Islet of Langerhans (tissue), 1 donor: ENCODE measurements at regions not wholly inside any gene's neighbourhood (a gene's known extent, or its start where the extent isn't known, plus 50 kb on each side); places are given as distances from the start of the nearest gene placed in this dataset.
"Not testable (repeated sequence)": the region's sequence is repeated elsewhere in the genome, so short reads cannot be mapped to it uniquely, and the experiment has no call there.

Experiments used
- FAIRE-seq: peaks from one replicate; lab custom pipeline; 2011; peaks lifted over from hg19 to GRCh38; lab: Jason Lieb, UNC

DNA sequence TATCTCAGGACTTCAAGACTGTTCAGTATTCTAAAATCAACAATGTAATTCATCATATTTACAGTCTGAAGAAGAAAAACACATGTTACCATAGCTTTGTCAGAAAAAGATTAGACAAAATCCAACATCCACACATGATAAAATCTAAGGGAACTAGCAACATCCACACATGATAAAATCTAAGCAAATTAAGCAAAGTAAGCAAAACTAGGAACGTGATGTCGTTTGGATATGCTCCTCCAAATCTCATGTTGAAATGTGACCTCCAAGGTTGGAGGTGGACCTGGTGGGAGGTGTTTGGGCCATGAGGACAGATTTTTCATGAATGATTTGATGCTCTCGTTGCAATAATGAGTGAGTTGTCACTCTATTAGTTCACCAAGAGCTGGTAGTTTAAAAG is 717.3 kb upstream of the HS6ST1 start:
- FAIRE-seq, result no peak

DNA sequence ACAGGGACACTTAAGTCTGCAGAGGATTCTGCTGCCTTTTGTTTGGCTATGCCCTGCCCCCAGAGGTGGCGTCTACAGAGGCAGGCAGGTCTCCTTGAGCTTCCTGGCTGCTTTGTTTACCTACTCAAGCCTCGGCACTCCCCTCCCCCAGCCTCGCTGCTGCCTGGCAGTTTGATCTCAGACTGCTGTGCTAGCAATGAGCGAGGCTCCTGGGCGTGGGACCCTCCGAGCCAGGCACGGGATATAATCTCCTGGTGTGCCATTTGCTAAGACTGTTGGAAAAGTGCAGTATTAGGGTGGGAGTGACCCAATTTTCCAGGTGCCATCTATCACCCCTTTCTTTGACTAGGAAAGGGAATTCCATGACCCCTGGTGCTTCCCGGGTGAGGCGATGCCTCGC is 725.0 kb upstream of the HS6ST1 start:
- FAIRE-seq, result not testable (repeated sequence)

DNA sequence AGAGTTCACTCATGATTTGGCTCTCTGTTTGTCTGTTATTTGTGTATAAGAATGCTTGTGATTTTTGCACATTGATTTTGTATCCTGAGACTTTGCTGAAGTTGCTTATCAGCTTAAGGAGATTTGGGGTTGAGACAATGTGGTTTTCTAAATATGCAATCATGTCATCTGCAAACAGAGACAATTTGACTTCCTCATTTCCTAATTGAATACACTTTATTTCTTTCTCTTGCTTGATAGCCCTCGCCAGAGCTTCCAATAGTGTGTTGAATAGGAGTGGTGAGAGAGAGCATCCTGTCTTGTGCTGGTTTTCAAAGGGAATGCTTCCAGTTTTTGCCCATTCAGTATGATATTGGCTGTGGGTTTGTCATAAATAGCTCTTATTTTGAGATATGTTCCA is 727.8 kb upstream of the HS6ST1 start:
- FAIRE-seq, result not testable (repeated sequence)

DNA sequence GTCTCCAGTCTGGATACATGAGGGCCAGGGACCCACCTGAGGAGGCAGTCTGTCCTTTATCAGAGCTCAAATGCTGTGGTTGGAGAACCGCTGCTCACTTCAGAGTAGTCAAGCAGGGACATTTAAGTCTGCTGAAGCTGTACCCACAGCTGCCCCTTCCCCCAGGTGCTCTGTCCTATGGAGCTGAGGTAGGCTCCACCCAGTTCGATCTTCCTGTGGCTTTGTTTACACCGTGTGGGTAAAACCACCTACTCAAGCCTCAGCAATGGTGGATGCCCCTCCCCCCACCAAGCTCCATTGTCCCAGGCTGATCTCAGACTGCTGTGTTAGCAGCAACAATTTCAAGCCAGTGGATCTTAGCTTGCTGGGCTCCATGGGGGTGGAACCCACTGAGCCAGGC is 731.4 kb upstream of the HS6ST1 start:
- no peak for FAIRE-seq

DNA sequence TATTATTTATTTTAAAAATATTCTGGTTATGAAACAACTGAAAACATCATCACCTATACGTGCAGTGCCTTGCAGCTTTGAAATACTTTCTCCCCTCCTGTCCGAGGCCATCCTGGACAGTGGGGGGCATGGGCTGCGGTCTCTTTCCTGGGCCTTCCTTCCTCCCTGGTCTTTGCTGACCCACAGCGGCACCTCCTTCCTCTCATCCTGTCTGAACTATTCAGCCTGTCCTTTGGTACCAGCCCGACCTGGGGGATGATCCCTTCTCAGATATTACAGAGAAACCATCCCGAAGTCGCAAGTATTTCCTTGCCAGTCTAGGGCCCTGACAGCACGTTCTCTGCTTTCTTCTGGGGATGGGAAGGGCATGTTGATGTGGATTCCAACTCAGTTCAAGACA is 736.6 kb upstream of the HS6ST1 start:
- no peak for FAIRE-seq

DNA sequence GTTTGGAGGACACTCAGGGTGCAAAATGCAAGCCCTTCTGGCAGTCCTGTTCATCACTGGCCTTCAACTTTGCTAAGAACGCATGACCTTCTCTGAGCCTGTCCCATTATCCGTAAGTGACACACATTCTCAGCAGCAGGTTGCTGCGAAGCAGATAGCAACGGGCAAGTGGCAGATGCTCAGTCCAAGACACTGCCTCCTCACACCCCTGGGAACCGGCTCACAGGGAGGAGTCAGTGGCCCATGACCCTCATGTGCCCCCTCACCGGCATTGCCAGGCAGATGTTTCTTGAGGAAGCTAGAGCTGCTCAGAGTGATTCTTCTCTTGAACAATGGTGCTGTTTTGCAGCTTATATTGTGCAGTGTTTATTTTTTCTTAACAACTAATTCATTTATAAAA is 737.2 kb upstream of the HS6ST1 start:
- no peak for FAIRE-seq

DNA sequence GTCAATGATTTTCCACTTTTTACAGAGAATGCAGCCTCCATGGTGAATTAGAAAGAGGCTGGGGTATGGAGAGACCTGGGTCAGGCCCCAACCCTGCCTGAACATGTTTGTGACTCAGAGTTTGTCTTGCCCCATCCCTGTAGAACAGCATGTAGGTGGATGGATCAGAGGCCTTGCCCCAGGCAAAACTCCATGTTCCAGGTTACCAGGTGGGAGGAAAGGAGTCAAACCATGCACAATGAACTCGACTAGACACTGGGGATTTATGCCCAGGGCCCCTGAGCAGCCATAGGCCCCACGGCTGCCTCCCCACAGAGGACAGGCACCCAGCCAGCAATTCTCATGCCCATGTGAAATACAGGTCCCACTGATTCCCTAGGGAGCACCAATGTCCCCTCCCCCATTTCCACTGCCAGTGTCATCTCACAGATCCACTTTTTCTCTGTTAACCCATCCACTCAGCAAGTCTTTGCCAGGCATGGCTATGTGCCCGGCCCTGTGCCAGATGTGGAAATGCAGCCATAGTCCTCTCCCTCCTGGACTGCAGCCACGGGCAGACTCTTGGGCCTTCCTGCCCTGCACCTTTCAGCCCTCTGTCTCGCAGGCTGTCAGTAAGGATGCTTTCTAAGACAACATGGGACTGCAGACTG is 737.8 kb upstream of the HS6ST1 start:
- FAIRE-seq, result no peak

DNA sequence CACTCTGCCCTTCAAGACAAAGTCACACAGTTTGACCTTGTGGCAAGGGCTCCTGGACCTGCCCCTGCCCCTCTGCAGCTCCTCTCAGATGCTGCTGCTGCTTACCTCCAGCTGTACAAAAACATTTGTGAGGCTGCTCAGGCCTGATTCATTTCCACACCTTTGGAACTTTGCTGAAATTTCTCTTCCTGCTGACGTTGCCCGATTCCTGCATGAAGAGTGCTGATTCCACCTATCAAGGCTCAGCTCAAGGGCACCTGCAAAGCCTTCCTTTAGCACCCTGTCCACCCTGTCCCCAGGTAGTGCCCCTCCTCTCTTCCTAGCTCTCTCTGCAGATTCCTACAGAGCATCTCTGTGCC is 738.3 kb upstream of the HS6ST1 start:
- FAIRE-seq, result no peak

DNA sequence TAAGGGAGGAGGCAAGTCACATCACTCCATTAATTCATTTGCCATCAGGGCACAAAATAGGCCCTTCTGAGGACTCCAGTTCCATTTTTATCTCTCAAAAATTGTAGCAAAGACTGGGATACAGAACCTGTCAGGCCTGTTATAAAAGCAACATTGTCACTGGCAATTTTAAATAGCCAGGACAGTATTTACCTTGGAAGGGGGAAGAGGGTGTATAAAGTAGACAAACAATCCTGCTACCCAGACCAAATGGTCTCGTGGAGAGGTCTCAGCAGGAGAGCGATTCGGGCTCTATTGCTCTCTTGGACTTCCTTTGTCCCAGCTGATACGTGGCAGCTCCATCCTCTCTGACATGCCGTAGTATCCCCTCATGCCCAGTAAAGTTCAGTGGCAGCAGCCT is 740.3 kb upstream of the HS6ST1 start:
- FAIRE-seq, result no peak

DNA sequence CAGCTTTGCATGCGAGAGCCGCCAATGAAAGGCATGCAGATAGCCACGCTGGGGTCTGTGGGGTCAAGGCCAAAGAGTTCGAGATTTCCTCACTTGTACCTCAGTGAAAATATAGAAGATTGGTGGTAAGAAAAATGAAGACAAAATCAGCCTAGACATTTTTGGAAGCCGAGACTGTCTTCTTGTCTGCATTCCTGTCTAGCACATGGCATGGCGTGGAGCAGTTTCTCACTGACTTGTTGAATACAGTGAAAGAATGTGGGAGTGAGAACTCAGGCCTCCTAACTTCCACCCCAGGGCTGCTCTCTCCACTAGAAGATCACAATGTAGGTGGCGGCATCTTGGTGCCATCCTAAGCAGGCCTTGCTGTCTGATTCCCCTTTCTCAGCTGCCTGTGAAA is 740.8 kb upstream of the HS6ST1 start:
- FAIRE-seq, result no peak

DNA sequence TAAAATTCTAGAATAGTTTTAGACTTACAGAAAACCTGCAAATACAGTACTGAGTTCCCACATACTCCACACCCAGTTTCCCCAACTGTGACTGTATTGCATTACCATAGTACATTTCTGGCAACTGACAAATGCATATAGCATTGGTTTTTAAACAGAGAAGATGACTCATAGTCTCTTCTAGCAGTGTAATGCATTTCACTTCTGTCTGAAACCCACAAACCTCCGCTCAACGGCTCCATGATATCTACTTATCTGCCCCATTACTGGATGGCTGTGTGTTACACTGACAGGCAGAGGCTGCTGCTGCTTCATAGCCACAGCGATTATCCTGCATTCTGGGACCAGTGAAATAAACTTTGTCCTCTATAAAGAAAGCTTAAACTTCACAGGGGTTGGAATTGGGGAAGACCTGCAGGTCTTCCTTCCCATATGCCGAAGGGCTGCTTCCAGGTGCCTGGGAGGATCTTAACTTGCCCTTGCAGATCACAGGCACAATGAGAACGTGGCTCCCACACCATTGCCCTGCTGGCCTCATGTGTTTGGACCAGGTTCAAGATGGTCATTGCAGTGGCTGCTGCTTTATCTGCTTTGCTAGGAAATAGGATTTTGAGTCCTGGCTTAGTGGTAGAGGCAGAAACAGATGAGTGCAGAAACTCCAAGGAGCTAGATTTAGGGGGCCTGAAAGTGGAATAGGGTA is 742.6 kb upstream of the HS6ST1 start:
- FAIRE-seq, result no peak

DNA sequence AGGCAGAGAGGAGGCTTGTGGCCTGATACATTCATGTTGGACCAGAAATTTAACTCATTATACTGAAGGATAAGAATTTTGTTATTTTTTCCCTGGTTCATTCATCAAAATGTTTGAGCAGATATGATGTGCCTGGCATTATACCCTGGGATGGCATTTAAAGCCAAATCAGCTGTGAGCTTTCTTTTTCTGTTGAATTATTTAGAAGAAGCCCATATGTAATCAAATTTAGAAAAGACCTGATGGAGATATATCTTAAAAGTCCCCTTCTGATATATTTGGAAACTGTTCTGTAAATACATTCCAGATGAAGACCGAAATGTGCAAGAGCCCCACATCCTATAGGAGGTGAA is 743.1 kb upstream of the HS6ST1 start:
- no peak for FAIRE-seq

DNA sequence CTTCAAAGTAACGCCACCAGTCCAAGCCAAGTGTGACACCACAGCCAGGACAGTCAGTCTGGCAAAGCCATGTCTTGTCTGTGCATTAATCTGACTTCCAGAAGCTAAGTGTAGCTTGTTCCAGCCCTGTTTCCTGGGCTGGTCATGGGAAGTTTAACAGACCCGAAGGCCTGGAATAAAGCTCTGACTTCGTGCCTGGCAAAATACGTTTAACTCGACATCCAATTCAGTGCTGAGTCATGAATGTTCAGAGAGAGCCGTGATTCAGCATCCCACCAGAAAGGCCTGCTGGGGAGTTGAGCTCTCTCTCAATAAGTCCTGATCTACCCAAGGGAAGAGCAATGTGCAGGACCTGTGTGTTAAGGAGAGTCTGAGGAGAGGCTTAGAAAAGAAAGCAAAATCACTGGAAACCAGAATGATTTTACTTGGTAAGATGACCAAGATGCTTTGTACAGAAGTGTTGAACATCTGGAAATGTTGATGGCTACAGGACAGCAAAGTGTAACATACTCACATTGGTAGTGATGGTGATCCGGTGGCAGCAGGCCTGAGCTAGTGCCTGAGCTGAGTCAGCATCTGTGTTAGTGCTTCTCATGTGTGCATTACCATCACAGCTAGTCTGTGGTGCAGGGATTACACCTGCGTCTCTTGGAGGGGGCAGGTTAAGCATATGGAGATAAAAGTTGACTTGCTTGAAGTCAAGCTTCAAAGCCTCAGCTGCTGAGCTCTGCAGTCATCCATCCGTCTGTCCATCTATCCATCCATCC is 743.7 kb upstream of the HS6ST1 start:
- no peak for FAIRE-seq

DNA sequence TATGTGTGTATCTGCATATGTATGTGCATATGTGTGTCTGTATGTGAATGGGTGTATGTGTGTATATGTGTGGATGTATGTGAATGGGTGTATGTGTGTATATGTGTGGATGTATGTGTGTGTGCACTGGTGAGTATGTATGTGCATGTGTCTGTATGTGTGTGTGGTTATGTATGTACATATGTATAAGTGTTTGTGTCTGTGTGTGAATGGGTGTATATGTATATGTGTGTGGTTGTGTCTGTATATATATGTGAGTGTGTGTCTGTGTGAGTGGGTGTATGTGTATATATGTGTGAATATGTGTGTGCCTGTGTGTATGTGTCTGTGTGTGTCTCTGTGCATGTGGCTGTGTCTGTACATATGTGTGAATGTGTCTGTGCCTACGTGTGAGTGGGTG is 748.4 kb upstream of the HS6ST1 start:
- FAIRE-seq, result no peak

DNA sequence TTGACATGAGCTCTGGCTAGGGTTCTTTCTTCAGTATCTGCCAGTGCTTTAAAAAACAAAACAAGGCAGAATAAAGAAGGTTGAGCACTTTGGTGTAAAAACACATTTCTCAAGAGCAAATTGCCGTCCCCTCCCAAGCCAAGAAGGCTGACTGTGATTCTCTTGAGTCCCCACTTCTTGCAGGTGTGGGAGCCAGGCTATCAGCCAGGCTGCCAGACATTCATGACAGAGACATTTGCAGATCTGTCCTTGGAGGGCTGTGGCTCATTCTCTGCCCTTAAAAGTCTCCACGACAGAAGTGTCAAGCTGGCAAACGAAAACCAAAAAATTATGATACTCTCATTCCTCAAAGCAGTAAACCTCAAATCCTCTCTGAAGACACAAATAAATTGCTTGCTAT is 749.3 kb upstream of the HS6ST1 start:
- FAIRE-seq, result no peak

DNA sequence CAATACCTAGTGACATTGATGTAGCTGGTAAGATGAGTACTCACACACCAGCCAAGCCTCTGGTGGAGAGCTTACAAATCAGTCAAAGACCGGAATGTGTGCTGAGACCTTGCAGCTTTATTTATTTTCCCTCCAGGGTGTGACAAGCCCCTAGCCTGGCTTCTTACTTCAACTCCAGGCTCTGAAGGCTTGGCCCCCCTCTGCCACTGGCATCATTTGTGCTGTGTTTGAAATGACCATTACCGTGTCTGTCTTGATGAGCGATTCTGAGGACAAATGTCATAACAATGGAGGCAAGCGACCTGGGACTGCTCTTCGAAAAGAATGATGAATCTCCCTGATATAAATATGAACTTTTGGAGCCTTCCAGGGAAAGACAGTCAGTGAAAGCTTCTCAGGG is 749.9 kb upstream of the HS6ST1 start:
- FAIRE-seq, result no peak

DNA sequence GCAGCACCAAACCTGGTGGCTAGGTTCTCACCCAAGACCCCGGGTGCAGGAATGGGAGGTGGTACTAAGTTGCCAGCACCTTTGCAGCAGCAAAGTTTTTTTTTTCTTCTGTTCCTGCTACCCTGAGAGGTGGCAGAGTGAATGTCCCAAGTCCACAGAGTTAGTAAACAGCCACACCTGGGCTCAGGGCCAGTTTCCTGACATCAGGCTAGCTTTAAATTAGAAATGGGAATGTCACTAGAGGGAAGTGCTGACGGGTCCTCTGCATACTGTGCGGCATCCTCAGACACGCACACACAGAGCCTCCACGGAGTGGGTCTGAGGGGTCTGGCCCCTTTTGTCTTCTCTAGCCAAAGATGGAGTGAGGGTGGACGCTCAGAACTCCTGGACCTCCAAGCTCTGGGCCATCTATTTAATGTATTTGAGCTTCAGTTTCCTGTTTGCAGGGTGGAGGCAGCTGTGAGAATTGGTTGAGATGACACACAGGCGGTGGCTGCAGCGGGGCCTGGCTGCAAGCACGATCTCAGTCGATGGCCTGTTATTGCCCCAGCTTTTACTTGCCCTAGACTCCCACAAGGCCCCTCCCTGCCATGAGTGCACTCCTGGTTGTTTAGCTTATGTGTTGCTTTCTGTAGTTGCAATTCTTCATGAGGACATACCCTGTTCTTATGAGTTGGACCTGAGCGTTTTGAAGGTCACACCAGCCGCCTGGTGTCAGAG is 751.4 kb upstream of the HS6ST1 start:
- no peak for FAIRE-seq

DNA sequence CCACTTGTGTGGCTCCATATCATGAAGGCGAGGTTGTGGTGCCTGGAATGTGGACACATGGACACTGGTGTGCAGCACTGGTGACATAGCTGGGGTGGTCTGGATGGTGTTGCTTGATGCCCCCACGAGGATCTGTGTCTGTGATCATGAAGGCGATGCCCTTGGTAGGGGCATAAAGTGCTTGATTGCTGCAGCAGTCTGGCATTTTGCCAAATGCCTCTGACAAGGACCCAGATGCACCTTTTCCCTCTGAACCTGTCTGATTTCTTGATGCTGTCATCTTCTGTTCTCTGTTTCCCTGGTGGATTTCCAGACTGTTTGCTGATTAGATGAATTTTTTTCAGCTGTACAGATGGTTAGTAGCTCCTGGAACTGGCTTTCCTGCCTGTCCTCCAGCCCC is 752.0 kb upstream of the HS6ST1 start:
- FAIRE-seq, result no peak

DNA sequence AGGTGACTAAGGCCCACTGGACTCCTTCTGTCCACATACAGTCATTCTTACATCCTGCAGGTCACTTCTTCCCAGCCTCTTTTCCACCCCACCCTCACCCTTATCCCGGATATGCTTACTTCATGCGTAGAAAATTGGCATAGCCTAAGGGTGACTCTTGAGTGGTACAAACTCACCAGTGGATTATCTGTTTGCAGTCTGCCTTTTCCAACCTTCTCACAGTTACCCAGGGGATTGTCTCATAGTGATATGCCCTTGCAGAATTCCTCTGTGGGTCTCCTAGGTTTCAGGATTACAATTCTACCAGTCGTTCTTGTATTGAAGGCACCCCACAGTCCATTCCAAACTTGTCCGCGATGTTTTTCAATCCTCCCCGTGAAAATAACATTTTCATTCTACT is 752.9 kb upstream of the HS6ST1 start:
- FAIRE-seq, result no peak

DNA sequence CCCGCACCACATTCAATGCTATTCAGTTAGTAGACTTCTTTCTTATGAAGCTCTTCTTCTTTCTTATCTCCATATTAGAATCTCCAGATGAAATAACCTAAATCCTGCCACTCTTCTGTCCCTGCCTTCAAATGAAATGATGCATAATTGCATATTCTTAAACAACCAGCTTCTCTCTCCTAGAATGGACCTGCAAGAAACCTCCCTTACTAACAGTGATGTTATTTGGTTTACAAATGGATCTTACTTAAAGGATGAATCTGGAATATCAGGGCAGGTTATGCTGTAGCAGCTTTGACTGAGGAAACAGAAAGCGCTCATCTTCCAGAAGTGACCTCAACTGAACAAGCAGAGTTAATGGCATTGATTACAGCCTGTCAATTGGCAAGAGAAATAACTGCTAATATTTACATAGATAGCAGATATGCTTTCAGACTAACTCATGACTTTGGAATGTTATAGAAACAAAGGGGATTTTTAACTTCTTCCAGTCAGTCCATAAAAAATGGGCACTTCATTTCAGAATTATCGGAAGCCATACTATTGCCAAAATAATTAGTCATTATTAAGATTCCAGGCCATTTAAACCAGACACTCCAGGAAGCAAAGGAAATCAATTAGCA is 755.7 kb upstream of the HS6ST1 start:
- no peak for FAIRE-seq

DNA sequence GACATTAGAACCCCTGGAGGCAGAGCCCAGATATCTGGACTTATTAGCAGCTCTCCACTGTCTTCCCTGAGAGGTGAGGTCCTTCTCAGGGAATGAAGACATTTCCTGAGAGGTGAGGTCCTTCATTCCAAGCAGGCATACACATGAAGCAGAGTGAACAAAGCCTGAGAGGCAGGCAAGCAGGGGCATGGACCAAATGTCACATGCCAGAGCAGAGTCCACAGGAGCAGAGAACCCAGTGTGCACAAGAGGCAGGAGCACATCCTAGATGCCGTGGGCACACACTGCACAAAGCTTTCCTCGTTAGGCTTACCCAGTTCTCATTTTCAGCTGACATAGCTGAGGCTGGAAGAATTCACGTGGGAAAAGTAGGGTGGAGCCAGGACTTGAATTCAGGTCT is 759.9 kb upstream of the HS6ST1 start:
- no peak for FAIRE-seq

DNA sequence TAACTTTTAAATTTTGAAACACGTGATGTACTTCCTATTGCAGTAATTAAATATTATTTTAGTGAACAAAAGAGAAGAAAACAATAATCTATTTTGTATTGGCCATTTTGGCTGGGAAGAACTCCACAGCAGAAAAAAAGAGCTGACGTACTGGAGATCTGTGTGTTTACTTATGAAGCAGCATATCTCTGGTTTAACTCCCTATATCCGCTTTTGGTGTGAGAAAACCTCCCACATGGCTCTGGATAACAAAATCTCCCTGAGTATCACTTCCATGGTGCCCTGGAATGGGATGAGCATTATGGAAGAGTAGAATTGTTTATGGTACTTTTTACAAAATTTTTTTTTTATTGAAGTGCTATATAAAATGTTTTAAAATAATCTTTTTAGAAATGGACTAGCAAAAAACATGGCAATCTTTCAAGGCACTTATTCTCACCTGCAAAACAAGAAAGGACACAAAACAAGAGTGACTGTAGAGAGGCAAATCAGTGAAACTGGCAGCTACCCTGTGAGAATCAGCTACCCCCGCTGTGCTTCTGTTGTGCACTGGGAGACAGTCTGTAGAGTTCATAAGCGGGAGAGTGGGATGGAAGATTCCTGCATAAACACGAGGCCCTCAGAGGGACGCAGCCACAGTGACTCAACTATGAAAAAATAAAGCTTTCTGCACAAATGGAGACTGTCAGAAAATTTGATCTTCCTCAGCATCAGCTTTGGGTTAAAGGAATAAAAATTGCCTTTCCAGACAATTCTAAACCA is 762.2 kb upstream of the HS6ST1 start:
- no peak for FAIRE-seq
